ENCODE measurements at regions not wholly inside any gene's neighbourhood (a gene's known extent, or its start where the extent isn't known, plus 50 kb on each side); places are given as distances from the start of the nearest gene placed in this dataset.

DNA sequence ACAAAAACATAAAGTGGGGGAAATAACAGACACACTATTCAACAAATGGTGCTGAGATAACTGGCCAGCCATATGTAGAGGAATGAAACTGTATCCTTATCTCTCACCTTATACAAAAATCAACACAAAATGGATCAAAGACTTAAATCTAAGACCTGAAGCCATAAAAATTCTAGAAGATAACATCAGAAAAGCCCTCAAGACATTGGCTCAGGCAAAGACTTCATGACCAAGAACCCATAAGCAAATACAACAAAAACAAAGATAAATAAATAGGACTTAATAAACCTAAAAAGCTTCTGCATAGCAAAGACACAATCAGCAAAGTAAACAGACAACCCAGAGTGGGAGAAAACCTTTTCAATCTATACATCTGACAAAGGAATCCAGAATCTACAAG is 278.9 kb downstream of the PIK3C3 start:
- Histone ChIP-seq H3K9me3 (ENCODE audit: control insufficient read depth, low read depth, low read length) (no peaks in the 10 kb centered on the region), H3K9ac (ENCODE audit: control insufficient read depth, extremely low read depth, insufficient read depth, low read length) (no peak overlapping the region), H3K79me2 (ENCODE audit: control insufficient read depth, insufficient read depth, low read length) (no peaks in the 10 kb centered on the region), H3K4me1 (ENCODE audit: control insufficient read depth, extremely low read depth, insufficient read depth, low read length) (no peaks in the 10 kb centered on the region), H3K27ac (ENCODE audit: control insufficient read depth, insufficient read depth, low read length) (no peak overlapping the region), H4K20me1 (ENCODE audit: control insufficient read depth, extremely low read depth, insufficient read depth, low read length) (no peaks in the 10 kb centered on the region), H2AFZ (ENCODE audit: control insufficient read depth, low read length) (no peak overlapping the region), H3K27me3 (ENCODE audit: control insufficient read depth, extremely low read depth, insufficient read depth, low read length) (no peaks in the 10 kb centered on the region), H3K9me1 (ENCODE audit: control insufficient read depth, extremely low read depth, insufficient read depth, low read length) (no peaks in the 10 kb centered on the region), H3K36me3 (ENCODE audit: control insufficient read depth in 2 of 2, extremely low read depth in 1 of 2, insufficient read depth in 2 of 2, low read length in 2 of 2) (no peaks in the 10 kb centered on the region), H3K4me3 (ENCODE audit: control insufficient read depth in 2 of 3, extremely low read depth in 1 of 3, insufficient read depth in 2 of 3, low read depth in 1 of 3, low read length in 3 of 3) (no peak overlapping the region), H3K4me2 (ENCODE audit: control insufficient read depth, extremely low read depth, insufficient read depth, low read depth, low read length) (no peak overlapping the region)
- DNase-seq (ENCODE audit: low read depth, low spot score) (no peak), FAIRE-seq (no peak)
- TF ChIP-seq CTCF (optimal IDR thresholded peaks at IDR 0.05 in 1 of 3, IDR thresholded peaks at IDR 0.05 in 1 of 3, conservative IDR thresholded peaks at IDR 0.05 in 1 of 3; ENCODE audit: extremely low read depth in 1 of 3, insufficient read depth in 2 of 3, low read length in 3 of 3) (no peak), EZH2 (IDR thresholded peaks at IDR 0.05; ENCODE audit: low read length) (no peak)
- dilution Hi-C loops (cut with MboI; ENCODE audit: extremely low pct_ligation_motif_present, low sequenced_read_pairs) = no loop called here

DNA sequence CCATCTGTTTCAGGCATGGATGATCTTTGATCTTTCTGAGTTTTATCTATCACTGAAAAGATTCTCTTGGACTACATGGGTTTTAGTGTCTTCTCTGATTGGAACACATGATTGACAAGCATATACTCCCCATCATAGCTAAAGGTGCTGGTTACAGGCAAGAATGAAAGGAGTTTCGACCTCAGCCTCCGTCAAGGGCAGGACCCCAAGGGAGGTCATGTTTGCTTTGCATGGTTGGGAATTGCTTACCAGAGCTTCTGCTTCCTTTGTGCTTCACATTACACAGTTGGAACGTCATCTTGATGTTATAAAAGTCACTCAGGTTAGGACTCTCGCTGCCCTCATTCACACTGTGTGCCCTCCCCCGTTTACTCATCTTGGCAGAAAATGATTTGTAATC is 287.7 kb downstream of the PIK3C3 start:
- no peaks in the 10 kb centered on the region for H3K4me1 ChIP-seq (ENCODE audit: control insufficient read depth, extremely low read depth, insufficient read depth, low read length)

More for the DNA sequence above, 287.7 kb downstream of the PIK3C3 start:
- Histone ChIP-seq H3K9me3 (ENCODE audit: control insufficient read depth, low read depth, low read length) (no peaks in the 10 kb centered on the region), H4K20me1 (ENCODE audit: control insufficient read depth, extremely low read depth, insufficient read depth, low read length) (no peaks in the 10 kb centered on the region), H3K79me2 (ENCODE audit: control insufficient read depth, insufficient read depth, low read length) (no peaks in the 10 kb centered on the region), H2AFZ (ENCODE audit: control insufficient read depth, low read length) (no peak overlapping the region), H3K4me3 (ENCODE audit: control insufficient read depth in 2 of 3, extremely low read depth in 1 of 3, insufficient read depth in 2 of 3, low read depth in 1 of 3, low read length in 3 of 3) (no peak overlapping the region), H3K36me3 (ENCODE audit: control insufficient read depth in 2 of 2, extremely low read depth in 1 of 2, insufficient read depth in 2 of 2, low read length in 2 of 2) (no peaks in the 10 kb centered on the region), H3K4me2 (ENCODE audit: control insufficient read depth, extremely low read depth, insufficient read depth, low read depth, low read length) (no peak overlapping the region), H3K27ac (ENCODE audit: control insufficient read depth, insufficient read depth, low read length) (no peak overlapping the region), H3K9me1 (ENCODE audit: control insufficient read depth, extremely low read depth, insufficient read depth, low read length) (no peaks in the 10 kb centered on the region), H3K27me3 (ENCODE audit: control insufficient read depth, extremely low read depth, insufficient read depth, low read length) (no peaks in the 10 kb centered on the region), H3K9ac (ENCODE audit: control insufficient read depth, extremely low read depth, insufficient read depth, low read length) (no peak overlapping the region)
- FAIRE-seq (no peak), DNase-seq (ENCODE audit: low read depth, low spot score) (no peak)
- TF ChIP-seq CTCF (optimal IDR thresholded peaks at IDR 0.05 in 1 of 3, IDR thresholded peaks at IDR 0.05 in 1 of 3, conservative IDR thresholded peaks at IDR 0.05 in 1 of 3; ENCODE audit: extremely low read depth in 1 of 3, insufficient read depth in 2 of 3, low read length in 3 of 3) (no peak), EZH2 (IDR thresholded peaks at IDR 0.05; ENCODE audit: low read length) (no peak)
- dilution Hi-C loops (cut with MboI; ENCODE audit: extremely low pct_ligation_motif_present, low sequenced_read_pairs) = no loop called here
